NCI-H1417 (cell line): ENCODE measurements at regions not wholly inside any gene's neighbourhood (a gene's known extent, or its start where the extent isn't known, plus 50 kb on each side); places are given as distances from the start of the nearest gene placed in this dataset.

Experiments used
- DNase-seq, 3 experiments: peaks; one replicate each; lab custom pipeline; 2025; lab: John Stamatoyannopoulos, UW

DNA sequence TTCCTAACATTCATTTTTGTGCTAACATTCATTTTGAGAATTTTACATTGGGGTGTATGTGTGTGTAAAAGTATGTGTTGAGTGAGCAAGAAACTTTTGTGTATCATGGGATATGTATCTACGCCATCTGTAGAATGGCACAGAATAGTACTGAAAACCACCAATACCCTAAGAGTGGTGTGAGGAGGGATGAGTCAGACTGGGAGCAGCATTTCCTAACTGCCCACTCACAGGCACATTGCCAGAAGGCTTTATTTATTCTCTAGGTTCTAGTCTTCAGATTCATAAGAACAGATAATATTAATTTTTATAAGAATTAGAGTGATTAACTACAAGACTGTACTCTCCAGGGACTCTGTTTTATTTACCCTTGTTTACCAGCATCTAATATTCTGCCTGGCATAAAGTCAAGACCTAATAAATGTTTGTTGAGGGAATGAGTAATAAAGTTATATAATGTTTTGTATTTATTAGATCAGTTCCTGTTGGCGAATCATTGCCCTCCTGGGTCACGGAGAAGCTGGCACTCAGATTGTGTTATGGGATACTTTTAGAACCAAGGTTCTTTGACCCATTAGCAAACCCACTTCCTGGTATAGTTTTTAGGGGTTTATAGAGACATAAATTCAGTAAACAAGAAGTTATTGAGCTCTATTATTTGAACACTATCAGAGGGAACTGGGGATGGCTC, 159.1 kb upstream of the PPP2R2B start:
- DNase-seq: no peak

DNA sequence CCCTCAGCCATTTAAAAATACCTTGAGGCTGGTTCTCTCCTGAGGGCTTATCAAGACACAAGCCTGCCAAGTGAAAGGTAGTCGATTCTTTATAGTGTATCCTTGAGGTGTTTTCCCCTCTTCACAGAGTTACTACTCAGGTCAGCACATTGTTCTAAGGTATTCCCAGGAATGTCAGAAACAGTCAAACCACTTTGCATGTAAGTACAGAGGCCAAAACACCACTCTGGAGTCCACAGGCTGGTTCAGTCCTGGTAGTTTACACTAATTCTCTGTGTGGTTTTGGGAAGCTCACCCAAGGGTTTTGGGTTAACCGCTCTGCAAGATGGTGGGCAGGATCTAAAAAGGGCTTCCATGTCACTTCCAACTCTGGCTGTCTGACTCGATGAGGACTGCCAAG, 162.3 kb upstream of the PPP2R2B start:
- DNase-seq: no peak

DNA sequence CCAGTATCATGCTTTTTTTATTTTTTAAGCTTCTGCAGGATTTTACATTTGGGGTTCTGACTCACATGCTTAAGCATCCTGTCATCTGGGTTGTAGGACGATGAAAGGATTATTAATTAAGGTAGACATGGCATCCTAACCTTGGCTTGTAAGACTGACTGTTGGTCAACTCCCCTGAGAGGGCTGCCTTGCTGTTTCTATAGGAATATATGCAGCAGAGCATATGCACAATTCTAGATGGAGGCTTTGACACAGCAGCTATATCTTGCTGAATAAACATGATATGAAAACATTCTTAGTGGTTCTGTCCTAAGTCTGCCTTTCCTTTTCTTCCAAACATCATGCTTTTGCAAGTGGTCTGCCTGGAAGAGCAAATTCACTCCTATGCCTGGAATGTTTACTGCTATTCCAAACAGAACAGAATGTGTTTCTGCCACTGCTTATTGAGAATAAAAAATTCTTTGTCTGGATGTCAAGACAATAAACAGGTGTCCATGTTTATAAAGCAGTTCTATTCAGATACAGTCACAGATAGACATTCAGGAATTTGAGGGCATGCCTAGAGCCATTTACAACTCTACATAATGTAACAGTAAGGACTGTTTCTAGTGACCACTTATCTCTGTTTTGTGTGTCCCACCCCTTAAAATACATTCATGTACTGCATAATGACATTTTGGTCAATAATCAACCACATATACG, 166.2 kb upstream of the PPP2R2B start:
- DNase-seq: no peak

DNA sequence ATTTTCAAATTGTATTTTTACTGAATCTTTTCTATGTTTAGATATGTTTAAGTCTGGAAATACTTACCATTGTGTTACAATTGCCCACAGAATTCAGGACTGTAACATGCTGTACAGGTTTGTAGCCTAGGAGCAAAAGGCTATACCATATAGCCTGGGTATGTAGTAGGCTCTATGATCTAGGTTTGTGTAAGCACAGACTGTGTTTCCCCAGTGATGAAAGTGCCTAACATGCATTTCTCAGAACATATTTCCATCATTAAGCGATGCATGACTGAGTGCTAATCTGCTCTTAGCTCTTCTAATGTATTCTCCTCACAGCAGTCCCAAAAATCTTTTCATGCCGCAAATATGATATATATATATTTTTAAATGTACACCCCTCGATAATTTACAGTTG, 166.7 kb upstream of the PPP2R2B start:
- peak in 1 of 3 experiments; percentile 35 for DNase-seq

DNA sequence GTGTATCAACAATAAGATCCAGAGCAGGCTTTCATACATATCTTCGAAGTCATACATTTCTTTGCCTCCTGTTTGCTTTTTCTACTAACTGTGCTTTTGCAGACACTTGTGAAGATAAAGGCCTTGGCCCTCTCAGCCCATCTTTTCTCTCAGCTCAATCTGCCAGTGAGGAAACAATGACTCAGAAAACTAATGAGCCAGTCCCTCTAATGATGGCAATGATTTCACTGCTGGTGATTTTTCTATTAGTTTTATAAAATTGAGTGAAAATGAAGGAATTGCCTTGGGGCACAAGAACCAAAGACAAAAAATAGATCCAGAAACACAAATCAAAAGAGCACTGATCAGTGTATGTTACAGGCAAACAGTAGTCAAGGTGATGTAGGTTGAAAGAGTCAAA, 167.7 kb upstream of the PPP2R2B start:
- DNase-seq: no peak

DNA sequence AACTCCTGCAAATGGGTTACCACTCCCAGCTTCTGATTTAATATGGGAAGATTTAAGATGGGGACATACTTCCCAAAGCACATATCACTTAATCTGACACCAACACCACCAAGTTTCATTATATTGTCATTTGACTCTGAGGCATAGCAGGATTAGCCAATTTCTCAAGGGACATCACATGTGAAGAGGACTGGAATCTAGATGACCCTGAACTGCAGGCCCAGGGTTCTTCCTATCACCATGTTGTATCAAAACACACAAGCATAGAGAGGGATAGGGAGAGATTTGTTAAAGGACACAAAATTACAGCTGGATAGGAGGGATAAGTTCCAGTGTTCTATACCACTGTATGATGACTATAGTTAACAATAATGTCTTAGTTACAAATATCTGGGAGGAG, 168.3 kb upstream of the PPP2R2B start:
- DNase-seq: no peak

DNA sequence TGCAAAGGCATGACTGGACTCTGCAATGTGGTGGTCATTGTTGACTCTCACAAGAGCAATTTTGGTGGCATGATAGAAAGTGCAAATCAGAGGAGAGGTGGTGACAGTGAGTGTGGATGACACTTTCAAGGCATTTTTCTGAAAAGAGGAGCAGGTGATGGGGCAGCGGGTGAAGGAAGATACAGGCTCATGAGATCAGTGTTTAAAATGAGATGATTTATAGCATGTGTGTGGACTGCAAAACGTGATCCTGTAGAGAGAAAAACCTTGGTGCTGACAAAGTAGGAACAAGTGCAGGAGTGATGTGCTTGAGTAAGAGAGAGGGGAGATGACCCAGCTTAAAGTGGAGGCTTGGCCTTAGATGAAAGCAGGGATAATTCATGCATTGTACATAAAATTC, 171.2 kb upstream of the PPP2R2B start:
- no peak for DNase-seq

DNA sequence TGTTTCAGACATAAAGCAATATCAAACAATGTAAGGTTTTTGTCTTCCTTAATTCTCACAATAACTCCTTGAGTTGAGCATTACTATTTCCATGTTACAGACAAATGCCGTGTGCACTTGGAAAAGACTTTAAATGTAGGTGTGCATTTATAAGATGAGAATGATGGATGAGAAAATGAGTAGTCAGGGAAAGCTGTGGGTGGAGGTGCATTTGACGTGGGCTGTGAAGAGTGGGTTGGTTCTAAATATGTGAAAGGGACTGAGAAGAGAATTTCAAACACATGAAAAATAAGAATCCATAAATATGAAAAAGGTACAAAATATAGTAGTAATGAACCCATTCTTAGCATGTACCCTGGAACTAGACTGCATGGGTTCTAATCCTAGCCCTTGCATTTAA, 171.6 kb upstream of the PPP2R2B start:
- no peak for DNase-seq

DNA sequence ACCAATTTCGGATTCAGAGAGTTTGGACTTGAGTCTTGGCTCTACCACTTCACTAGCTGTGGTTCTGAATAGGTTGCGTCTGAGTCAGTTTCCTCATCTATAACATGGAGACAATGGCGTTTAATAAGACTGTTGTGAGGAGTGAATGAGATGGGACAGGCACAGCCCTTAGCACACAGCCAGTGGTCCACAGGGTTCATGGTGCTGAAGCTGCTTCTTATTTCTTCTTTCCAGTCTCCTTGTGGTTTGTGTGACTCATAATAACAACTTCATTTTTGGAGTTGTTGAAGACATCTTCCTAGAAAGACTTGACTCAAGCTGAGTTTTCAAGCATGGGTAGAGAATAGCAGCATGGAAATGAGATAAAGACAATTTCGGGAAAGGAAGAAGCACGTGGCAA, 172.6 kb upstream of the PPP2R2B start:
- no peak for DNase-seq

DNA sequence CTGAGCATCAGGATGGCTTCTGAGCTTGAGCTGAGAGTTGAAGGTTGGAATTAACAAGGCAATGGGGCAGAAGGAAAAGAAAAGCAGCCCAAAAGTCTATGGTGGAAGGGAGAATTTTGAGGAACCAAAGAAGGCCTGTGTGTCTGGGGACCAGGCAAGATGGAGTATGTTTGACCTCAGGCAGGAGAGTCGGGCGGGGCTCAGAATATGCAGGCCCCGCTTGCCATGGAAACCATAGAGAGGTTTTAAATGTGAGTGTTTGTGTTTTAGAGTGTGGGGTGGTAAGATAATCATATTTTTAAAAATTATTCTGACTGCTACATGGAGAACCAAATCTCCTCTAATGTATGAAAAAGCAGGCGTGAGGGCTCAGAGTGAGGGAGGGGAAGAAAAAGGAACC, 174.0 kb upstream of the PPP2R2B start:
- DNase-seq: no peak

DNA sequence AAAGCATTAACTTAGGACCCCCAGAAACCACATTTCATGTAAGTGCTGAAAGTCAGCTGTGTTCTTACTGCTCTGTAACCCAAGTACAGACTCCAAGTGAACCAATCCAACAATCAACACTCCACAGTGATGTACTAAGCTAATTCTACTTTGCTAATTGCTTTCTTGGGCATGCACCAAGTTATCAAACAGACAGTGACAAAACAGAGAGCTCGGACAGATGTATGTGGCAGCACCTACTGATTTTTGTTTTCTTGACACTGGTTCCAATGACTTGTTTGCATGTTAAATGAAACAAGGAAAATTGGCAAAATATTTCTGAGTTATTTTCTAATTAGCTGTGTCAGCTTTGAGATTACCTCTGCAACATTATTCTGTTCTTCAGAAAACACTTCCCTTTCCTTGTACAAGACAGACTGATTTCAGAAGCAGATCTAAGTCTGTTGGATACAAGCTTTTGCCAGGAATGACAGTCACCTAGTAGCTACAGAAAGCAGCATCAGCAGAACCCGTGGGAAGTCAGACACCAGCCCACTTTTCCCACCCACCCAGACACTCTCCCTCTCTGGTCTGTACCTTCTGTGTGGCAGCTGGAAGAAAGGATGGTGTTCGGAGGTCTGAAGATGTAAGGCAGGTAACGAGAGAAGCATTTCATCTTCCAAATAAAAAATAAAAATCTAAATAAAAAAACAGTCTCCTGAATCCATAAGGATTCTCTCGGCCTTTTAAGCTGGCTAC, 176.7 kb upstream of the PPP2R2B start:
- no peak for DNase-seq

DNA sequence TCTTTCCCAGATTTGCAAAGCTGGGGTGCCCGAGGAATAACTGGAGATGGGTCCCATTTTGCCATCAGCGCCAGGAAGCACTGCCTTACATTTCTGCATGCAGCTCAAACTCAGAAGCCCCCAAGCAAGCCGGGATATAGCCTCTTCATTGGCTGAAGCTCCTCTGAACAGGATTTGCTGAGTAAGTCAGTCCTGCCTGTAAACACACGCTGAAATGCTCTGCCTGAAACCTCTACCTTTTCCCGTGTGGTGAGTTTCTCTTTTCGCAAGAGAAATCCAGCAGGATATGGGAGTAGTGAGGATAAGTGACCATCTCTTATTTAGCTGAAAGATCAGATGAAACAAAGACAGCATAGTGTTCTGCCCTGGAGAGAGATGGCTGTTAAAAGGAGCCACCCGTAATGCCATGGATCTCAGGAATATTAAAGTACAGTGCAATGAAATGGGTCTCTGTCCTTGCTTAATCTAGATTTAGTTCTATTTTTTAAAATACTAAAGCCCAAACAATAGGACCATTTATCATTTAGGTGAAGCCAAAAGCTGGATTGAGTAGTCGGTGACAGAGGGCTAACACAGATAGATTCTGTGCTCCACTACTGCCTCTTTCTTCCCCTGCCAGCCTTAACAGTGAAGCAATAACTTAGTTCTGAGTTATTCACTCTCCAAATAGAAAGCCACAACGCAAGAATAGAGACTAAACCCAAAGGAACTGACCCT, 177.5 kb upstream of the PPP2R2B start:
- DNase-seq: no peak

DNA sequence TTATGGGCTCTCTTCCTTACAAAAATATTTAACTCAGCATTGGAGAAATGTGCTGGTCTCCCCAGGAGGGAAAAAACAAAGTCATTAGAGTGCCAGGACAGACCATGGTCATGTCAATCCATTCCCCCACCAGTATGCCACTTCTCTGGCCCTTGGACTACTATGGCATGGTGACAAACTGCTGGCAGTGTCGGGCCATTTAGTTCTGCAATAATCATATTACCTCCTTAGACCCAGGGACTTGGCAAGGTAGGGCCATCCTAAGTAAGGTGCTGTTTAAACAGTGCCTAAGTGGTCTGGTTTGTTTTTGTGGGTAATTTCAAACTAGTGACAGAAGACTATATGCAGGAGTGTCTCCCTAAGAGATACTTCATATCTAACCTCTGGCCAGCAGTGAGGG, 177.8 kb upstream of the STK32A start:
- DNase-seq: no peak

DNA sequence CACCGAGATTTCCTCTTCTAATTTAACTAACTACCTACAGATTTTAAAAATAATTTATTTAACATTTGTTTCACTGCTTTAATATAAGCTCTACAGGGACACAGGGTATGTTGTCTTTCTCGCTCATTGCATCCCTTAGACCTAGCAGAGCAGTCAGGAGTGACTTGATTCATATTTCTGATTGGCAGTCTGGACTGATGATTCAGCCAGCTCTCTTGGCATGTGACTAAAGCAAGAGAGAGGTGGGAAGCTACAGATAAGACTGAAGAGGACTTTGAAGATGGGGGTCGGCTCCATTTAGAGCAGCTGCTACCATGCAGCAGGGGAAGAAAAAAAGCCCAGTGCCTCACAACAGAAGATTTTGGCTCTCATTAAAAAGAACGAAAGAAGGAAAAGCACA, 173.4 kb upstream of the STK32A start:
- no peak for DNase-seq

DNA sequence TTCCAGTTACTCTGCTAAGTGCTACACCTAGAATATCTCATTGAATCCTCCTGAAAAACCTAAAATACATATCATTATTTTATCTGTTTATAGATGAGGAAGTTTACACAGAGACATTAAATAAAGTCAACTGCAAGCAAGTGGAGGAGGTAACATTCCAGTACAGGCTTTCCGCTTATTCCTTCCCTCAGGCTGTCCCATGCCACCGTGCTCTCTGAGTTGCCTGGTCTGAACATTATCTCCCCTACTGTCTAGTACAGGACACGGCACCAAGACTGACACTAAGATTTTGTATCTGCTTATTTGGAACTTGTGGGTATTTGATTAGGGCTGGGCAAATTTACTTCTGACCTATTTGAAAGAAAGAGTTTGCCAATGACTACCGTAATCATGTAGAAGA, 172.4 kb upstream of the STK32A start:
- no peak for DNase-seq

DNA sequence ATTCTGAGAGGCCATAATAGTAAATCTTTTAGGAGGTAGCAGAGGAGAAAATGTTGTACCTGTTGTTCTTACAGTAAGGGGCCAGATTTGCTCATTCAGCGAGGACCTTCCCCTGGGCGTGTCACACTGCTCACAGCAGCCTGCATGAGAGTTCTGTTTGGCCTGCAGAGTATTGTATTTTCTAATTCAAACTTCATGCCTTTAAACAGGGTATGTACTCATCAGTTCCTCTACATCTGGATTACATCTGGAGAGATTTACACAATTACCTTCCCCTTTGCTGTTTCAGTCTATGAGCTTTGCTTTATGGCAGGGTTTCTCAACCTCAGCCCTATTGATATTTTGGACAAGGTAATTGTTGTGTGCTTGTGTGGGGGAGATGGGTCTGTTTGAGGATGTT, 170.9 kb upstream of the STK32A start:
- no peak for DNase-seq

DNA sequence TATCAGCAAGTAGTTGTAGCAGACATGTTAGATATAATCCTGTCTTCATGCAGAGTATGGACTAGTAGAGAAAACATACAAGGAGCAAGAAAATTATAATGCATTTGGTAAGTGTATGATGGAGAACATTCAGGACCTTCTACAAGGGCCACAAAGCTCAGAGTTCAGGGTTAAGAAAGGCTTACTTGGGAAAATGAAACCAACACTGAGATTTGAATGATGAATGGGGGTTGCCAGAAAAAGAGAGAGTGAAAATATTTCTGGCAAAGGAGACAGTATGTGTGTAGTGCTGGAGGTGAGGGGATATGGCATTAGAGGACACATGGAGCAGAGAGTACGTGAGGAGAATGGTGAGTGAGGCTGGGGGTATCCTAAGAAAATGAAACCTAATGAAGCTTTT, 169.8 kb upstream of the STK32A start:
- no peak for DNase-seq

DNA sequence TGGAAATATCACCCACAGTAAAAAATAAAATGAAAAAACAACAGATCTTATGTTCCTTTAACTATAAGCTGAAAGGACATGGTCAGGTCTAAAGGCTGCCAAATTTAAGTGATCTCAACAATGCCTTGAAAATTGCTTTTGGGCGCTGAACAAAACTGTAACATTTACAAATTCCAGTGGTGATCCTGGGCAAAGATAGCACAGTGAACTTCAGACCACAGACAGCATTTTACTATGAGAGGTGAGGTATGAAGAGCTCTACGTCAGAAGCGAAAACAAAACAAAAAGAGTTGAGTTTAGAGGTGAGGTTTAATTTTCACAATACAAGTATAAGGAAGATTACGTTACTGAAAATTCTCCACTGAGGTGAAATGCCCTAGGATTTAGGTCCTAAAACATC, 165.8 kb upstream of the STK32A start:
- DNase-seq: no peak

DNA sequence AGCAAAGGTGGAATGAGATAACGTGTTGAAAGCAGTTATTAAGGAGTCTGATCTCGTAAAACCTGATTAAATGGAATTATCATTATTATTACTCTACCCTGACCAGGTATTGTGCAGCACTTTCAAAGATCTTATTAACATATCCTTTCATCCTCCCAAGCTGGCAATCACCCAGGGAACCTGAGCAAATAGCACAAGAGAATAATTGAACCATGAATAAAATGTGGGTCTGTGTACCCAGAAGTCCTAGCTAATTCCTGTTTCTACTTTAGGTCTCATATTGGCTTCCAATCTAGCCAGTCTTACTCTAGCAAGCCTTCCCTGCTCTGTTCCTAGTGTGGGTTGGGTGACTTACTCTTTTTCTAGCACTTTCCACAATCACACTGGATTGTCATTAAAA, 162.2 kb upstream of the STK32A start:
- DNase-seq: peak in 2 of 3 experiments; percentile 48 to 83

DNA sequence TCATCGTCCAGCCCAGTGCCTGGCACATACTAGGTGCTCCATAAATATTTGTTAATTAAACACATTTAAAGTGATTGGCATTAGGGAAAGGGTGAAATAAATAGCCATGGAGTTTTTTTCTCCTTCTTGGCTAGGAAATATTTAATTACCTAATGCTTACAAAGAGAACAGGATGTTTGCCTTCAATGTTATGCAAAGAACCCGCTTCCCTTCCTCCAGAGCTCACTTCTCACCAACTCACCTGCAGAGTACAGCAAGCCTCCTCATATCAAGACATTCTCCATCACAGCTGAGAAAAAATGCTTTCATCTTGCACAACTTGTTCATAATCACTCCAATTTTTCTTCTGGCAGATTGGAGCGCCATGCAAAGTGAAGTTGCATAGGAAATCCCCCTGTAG, 161.7 kb upstream of the STK32A start:
- peak in 1 of 3 experiments; percentile 20 for DNase-seq

DNA sequence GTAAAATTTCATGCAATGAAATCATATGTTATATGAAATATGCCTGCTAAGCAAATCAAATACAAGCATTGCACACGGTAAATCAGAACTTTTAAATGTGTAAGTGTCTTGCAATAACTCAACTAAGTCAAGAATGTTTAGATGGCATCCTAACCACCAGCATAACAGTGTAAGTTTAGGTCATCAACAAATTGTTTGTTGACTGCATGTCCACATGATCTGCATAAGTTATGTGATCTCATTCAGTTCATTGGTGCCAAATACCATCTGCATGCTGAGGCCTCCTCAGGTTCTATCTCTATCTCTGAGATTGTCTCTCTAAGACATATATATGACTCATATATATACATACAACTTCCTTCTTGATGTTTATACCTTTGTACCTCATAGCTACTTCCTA, 159.6 kb upstream of the STK32A start:
- no peak for DNase-seq

DNA sequence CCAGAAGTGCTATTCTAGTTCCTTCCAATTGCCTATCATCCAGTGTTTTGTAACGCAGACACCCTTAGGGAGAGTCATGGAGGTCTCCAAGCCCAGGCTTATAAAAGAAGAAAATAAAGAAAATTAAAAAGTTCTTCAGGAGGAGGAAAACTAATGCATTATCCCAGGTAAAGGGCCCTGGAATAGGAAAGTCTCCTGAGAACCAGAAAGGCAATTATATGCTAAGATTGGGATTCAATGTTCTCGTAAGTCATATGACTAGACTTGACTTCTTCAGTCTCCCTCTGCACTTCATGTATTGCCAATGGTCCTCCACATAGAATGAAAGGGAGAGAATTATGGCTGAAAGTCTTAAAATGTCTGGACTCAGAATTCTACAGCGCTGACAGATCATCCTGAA, 154.4 kb upstream of the STK32A start:
- DNase-seq: no peak

DNA sequence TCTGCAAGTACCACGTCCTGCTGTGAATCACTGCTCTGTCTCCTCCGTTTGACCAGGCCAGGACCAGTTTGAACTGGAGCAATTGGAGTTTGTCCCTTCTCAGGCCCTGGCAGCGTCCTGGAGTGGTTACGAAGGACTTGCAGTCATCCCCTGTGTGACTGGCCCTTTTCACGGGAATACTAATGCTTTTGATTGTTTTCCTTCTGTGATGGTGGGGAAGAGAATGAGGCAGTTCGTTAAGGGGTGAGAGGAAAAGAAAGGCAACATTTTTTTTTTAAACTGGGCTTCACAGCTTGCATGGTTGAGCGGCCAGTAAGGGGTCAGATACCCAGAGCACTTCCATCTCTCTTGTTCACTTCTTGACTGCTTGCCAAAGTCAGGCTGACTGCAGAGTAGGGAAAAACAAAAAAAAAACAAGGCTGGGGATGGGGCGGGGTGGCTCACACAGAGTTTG, 153.5 kb upstream of the STK32A start:
- no peak for DNase-seq
